GM23338 (cell line): ENCODE measurements at regions not wholly inside any gene's neighbourhood (a gene's known extent, or its start where the extent isn't known, plus 50 kb on each side); places are given as distances from the start of the nearest gene placed in this dataset.

Source experiments
- ATAC-seq: fragments of 200-7000 bp; cut with Tn5 transposase; 3 replicates; pipeline ENCODE4 v1.9.1; 2020
- DNase-seq: peaks from one replicate; pipeline ENCODE4 v3.0.0-alpha.2; 2015; ENCODE audit warnings: low spot score
- H2AFZ ChIP-seq: fragments of 200-600 bp; sonication (generic); 2 replicates; pipeline ENCODE4 v1.8.0; 2016; ENCODE audit warnings: antibody characterized with exemption, mild to moderate bottlenecking, moderate library complexity
- H3F3A ChIP-seq: fragments of 200-600 bp; sonication (generic); replicated peaks from 2 replicates; pipeline ENCODE4 v1.8.0; 2017; ENCODE audit warnings: antibody characterized with exemption, mixed run types, low read depth
- H3K27ac ChIP-seq: fragments of 200-600 bp; sonication (generic); 2 replicates; pipeline ENCODE4 v1.6.1; 2016; ENCODE audit warnings: low read depth
- H3K27me3 ChIP-seq: fragments of 200-600 bp; sonication (generic); 2 replicates; pipeline ENCODE4 v1.8.0; 2016; ENCODE audit warnings: mild to moderate bottlenecking, mixed run types, moderate library complexity; ENCODE audit not compliant: insufficient read depth
- H3K36me3 ChIP-seq: fragments of 200-600 bp; sonication (generic); 2 replicates; pipeline ENCODE4 v1.8.0; 2016; ENCODE audit warnings: mild to moderate bottlenecking; ENCODE audit not compliant: insufficient read depth
- H3K4me1 ChIP-seq: fragments of 200-600 bp; sonication (generic); 2 replicates; pipeline ENCODE4 v1.8.0; 2016; ENCODE audit warnings: mild to moderate bottlenecking, moderate library complexity; ENCODE audit not compliant: insufficient read depth
- H3K4me2 ChIP-seq: fragments of 200-600 bp; sonication (generic); 2 replicates; pipeline ENCODE4 v1.7.1; 2017; ENCODE audit warnings: mixed run types
- H3K4me3 ChIP-seq: fragments of 200-600 bp; sonication (generic); 2 replicates; pipeline ENCODE4 v1.6.1; 2016; ENCODE audit warnings: mixed run types
- H3K79me2 ChIP-seq: fragments of 200-600 bp; sonication (generic); replicated peaks from 2 replicates; pipeline ENCODE4 v1.8.0; 2017; ENCODE audit warnings: mild to moderate bottlenecking; ENCODE audit not compliant: insufficient read depth
- H3K9me2 ChIP-seq: fragments of 200-600 bp; sonication (generic); 2 replicates; pipeline ENCODE4 v1.8.0; 2017; ENCODE audit not compliant: insufficient read depth
- H4K20me1 ChIP-seq: fragments of 200-600 bp; sonication (generic); replicated peaks from 2 replicates; pipeline ENCODE4 v1.8.0; 2017; ENCODE audit warnings: mild to moderate bottlenecking; ENCODE audit not compliant: insufficient read depth
- H3K27ac Mint-ChIP-seq: 2 replicates; pipeline ENCODE4 v1.8.0; 2020; ENCODE audit warnings: inconsistent platforms, mild to moderate bottlenecking, moderate library complexity, mixed read lengths
- H3K27me3 Mint-ChIP-seq: 3 replicates; pipeline ENCODE4 v1.8.0; 2022; ENCODE audit warnings: low read depth, mild to moderate bottlenecking, moderate library complexity, mixed read lengths, inconsistent platforms; ENCODE audit not compliant: insufficient read depth, poor library complexity
- H3K36me3 Mint-ChIP-seq: 3 replicates; pipeline ENCODE4 v1.8.0; 2021; ENCODE audit warnings: low read depth, mild to moderate bottlenecking, inconsistent platforms, moderate library complexity, mixed read lengths
- H3K4me1 Mint-ChIP-seq: 3 replicates; pipeline ENCODE4 v1.8.0; 2020; ENCODE audit warnings: mild to moderate bottlenecking, inconsistent platforms, mixed read lengths
- H3K4me3 Mint-ChIP-seq: 3 replicates; pipeline ENCODE4 v1.8.0; 2021; ENCODE audit warnings: moderate library complexity, mild to moderate bottlenecking, inconsistent platforms, mixed read lengths
- H3K9me3 Mint-ChIP-seq: 3 replicates; pipeline ENCODE4 v1.8.0; 2020; ENCODE audit warnings: moderate library complexity, mild to moderate bottlenecking, inconsistent platforms, mixed read lengths
- CREB1 ChIP-seq: fragments of 250-450 bp; sonication (Bioruptor Pico); IDR thresholded peaks from 2 replicates; pipeline ENCODE4 v1.5.0; 2020; ENCODE audit warnings: low read depth, mild to moderate bottlenecking, moderate library complexity
- ETS1 ChIP-seq: IDR thresholded peaks from 2 replicates; pipeline ENCODE4 v1.6.1; 2016; ENCODE audit warnings: antibody characterized with exemption
- EZH2 ChIP-seq: fragments of 200-600 bp; sonication (generic); IDR thresholded peaks from one replicate; pipeline ENCODE4 v1.8.0; 2017; ENCODE audit warnings: antibody characterized with exemption, mild to moderate bottlenecking, low read depth; ENCODE audit not compliant: unreplicated experiment
- EZH2phosphoT487 ChIP-seq: fragments of 200-600 bp; sonication (generic); IDR thresholded peaks from one replicate; pipeline ENCODE4 v1.8.1; 2018; ENCODE audit warnings: antibody characterized with exemption; ENCODE audit not compliant: unreplicated experiment
- JUNB ChIP-seq: IDR thresholded peaks from one replicate; pipeline ENCODE4 v1.6.1; 2016; ENCODE audit warnings: antibody characterized with exemption; ENCODE audit not compliant: unreplicated experiment
- POLR2AphosphoS5 ChIP-seq: IDR thresholded peaks from 2 replicates; pipeline ENCODE4 v1.6.1; 2016; ENCODE audit warnings: antibody characterized with exemption, low read depth
- REST ChIP-seq: IDR thresholded peaks from one replicate; pipeline ENCODE4 v1.6.1; 2018; ENCODE audit warnings: antibody characterized with exemption; ENCODE audit not compliant: unreplicated experiment
- STAT1 ChIP-seq: IDR thresholded peaks from one replicate; pipeline ENCODE4 v1.6.1; 2016; ENCODE audit warnings: antibody characterized with exemption; ENCODE audit not compliant: unreplicated experiment
- ZNF114 ChIP-seq: fragments of 250-450 bp; sonication (Bioruptor Pico); IDR thresholded peaks from 2 replicates; pipeline ENCODE4 v1.5.0; 2020; ENCODE audit warnings: mild to moderate bottlenecking, moderate library complexity
- ZNF331 ChIP-seq: fragments of 250-450 bp; sonication (Bioruptor Pico); IDR thresholded peaks from 2 replicates; pipeline ENCODE4 v1.5.0; 2020; ENCODE audit warnings: low read depth, mild to moderate bottlenecking, moderate library complexity
- TF ChIP-seq, protein P1 (sequence below), 2 experiments: fragments of 200-600 bp in 1 of 2; sonication (generic) in 1 of 2; conservative IDR thresholded peaks; 2 replicates each; pipeline versions ENCODE4 v1.5.1 to v1.6.1; 2016 to 2017; ENCODE audit warnings: antibody characterized with exemption in 2 of 2, low read depth in 2 of 2, mild to moderate bottlenecking in 2 of 2, moderate library complexity in 1 of 2

DNA sequence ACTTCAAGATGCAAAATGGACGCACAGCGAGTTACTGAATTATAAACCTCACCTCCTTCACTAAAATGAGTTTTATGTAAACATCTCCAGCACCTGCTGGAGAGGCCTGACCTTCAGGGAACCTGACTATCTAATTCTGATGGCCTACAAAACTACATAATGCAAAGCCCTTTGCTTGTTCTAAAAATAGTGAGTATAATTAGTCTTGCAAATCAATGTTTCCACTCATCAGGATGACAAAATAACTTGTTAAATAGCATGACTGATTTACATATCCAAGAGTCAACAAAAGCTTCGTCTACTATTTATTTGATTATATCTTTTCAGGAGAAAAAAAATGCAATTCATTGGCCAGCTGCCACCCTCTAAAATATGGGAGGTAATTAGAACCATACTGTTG lies 326.3 kb upstream of the MC4R start:
- no peak overlapping the region for H3K4me3 Mint-ChIP-seq
- H3K9me3 Mint-ChIP-seq = no peaks in the 10 kb centered on the region
- H3K27ac ChIP-seq = no peak overlapping the region

GRCh38 chr18:60722742-60723141 lies 350.2 kb upstream of the MC4R start:
- H3F3A ChIP-seq = no peaks in the 10 kb centered on the region
- H3K4me1 Mint-ChIP-seq = no peaks in the 10 kb centered on the region
- no peaks in the 10 kb centered on the region for H3K4me1 ChIP-seq
- no peaks in the 10 kb centered on the region for H3K9me3 Mint-ChIP-seq
- no peaks in the 10 kb centered on the region for H3K27me3 ChIP-seq
- H3K27ac ChIP-seq = no peak overlapping the region
- no peaks in the 10 kb centered on the region for H3K9me2 ChIP-seq
- no peak overlapping the region for H3K27ac Mint-ChIP-seq
- no peak overlapping the region for H3K4me3 ChIP-seq
- no peak for ATAC-seq
- no peaks in the 10 kb centered on the region for H3K36me3 Mint-ChIP-seq
- no peak overlapping the region for H3K4me2 ChIP-seq
- no peak overlapping the region for H3K4me3 Mint-ChIP-seq
- H3K79me2 ChIP-seq = no peaks in the 10 kb centered on the region
- no peak for DNase-seq
- H3K36me3 ChIP-seq = no peaks in the 10 kb centered on the region
- no peak overlapping the region for H2AFZ ChIP-seq
- no peaks in the 10 kb centered on the region for H4K20me1 ChIP-seq
- no peaks in the 10 kb centered on the region for H3K27me3 Mint-ChIP-seq
- TF ChIP-seq REST = no peak
- TF ChIP-seq, protein P1, sequence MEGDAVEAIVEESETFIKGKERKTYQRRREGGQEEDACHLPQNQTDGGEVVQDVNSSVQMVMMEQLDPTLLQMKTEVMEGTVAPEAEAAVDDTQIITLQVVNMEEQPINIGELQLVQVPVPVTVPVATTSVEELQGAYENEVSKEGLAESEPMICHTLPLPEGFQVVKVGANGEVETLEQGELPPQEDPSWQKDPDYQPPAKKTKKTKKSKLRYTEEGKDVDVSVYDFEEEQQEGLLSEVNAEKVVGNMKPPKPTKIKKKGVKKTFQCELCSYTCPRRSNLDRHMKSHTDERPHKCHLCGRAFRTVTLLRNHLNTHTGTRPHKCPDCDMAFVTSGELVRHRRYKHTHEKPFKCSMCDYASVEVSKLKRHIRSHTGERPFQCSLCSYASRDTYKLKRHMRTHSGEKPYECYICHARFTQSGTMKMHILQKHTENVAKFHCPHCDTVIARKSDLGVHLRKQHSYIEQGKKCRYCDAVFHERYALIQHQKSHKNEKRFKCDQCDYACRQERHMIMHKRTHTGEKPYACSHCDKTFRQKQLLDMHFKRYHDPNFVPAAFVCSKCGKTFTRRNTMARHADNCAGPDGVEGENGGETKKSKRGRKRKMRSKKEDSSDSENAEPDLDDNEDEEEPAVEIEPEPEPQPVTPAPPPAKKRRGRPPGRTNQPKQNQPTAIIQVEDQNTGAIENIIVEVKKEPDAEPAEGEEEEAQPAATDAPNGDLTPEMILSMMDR (conservative IDR thresholded peaks at IDR 0.05; ENCODE audit: low read depth in 2 of 2) = no peak
- no peak for TF ChIP-seq ETS1
- no peak for TF ChIP-seq POLR2AphosphoS5

More for the DNA sequence above, 326.3 kb upstream of the MC4R start:
- Mint-ChIP-seq H3K27ac (no peak overlapping the region), H3K4me1 (no peaks in the 10 kb centered on the region), H3K27me3 (no peaks in the 10 kb centered on the region), H3K36me3 (no peaks in the 10 kb centered on the region)
- no peaks in the 10 kb centered on the region for H3K79me2 ChIP-seq
- no peaks in the 10 kb centered on the region for H3K27me3 ChIP-seq
- H3K4me2 ChIP-seq = no peak overlapping the region
- no peaks in the 10 kb centered on the region for H3K9me2 ChIP-seq
- DNase-seq = peak; percentile 1
- no peak for ATAC-seq
- no peaks in the 10 kb centered on the region for H3F3A ChIP-seq
- no peak overlapping the region for H3K4me3 ChIP-seq
- H4K20me1 ChIP-seq = no peaks in the 10 kb centered on the region
- TF ChIP-seq JUNB = no peak
- TF ChIP-seq EZH2phosphoT487 = no peak
- TF ChIP-seq REST = no peak
- TF ChIP-seq STAT1 = no peak
- no peak for TF ChIP-seq EZH2
- no peak for TF ChIP-seq ZNF331 (CRISPR knock-in tag)
- TF ChIP-seq CREB1 (CRISPR knock-in tag) = no peak
- TF ChIP-seq ZNF114 (CRISPR knock-in tag) = no peak
- no peak for TF ChIP-seq ETS1
- H3K4me1 ChIP-seq = no peaks in the 10 kb centered on the region
- no peak overlapping the region for H2AFZ ChIP-seq
- no peaks in the 10 kb centered on the region for H3K36me3 ChIP-seq
